A673 (cell line): ENCODE measurements at regions not wholly inside any gene's neighbourhood (a gene's known extent, or its start where the extent isn't known, plus 50 kb on each side); places are given as distances from the start of the nearest gene placed in this dataset.
"Not testable (repeated sequence)": the region's sequence is repeated elsewhere in the genome, so short reads cannot be mapped to it uniquely, and the experiment has no call there.

Experiments
- EZH2 ChIP-seq: fragments of 200-600 bp; sonication (generic); IDR thresholded peaks from 2 replicates; pipeline ENCODE4 v1.6.1; 2017; ENCODE audit warnings: borderline replicate concordance, low read depth, mild to moderate bottlenecking, mixed read lengths, antibody characterized with exemption, low read length; ENCODE audit not compliant: poor library complexity, severe bottlenecking
- TF ChIP-seq, protein P1 (sequence below): fragments of 300-800, 200-600 bp; sonication (generic); conservative IDR thresholded peaks from 2 replicates; pipeline ENCODE4 v1.5.1; 2017; ENCODE audit warnings: low read depth, mild to moderate bottlenecking, antibody characterized with exemption, low read length, moderate library complexity, mixed read lengths

DNA sequence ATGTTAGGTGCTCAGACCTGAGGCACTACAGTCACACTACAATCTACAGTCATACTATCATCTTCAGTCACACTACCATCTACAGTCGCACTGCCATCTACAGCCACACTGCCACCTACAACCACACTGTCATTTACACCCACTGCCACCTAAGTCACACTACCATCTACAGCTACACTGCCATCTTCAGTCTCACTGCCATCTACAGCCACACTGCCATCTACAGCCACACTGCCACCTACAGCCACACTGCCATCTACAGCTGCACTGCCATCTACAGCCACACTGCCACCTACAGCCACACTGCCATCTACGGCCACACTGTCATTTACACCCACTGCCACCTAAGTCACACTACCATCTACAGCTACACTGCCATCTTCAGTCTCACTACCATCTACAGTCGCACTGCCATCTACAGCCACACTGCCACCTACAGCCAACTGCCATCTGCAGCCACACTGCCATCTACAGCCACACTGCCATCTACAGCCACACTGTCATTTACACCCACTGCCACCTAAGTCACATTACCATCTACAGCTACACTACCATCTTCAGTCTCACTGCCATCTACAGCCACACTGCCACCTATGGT is 155.2 kb upstream of the AFDN start:
- not testable (repeated sequence) for TF ChIP-seq EZH2
- TF ChIP-seq, protein P1, sequence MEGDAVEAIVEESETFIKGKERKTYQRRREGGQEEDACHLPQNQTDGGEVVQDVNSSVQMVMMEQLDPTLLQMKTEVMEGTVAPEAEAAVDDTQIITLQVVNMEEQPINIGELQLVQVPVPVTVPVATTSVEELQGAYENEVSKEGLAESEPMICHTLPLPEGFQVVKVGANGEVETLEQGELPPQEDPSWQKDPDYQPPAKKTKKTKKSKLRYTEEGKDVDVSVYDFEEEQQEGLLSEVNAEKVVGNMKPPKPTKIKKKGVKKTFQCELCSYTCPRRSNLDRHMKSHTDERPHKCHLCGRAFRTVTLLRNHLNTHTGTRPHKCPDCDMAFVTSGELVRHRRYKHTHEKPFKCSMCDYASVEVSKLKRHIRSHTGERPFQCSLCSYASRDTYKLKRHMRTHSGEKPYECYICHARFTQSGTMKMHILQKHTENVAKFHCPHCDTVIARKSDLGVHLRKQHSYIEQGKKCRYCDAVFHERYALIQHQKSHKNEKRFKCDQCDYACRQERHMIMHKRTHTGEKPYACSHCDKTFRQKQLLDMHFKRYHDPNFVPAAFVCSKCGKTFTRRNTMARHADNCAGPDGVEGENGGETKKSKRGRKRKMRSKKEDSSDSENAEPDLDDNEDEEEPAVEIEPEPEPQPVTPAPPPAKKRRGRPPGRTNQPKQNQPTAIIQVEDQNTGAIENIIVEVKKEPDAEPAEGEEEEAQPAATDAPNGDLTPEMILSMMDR = not testable (repeated sequence)
